Pancreas (tissue), 10 donors: ENCODE measurements at regions not wholly inside any gene's neighbourhood (a gene's known extent, or its start where the extent isn't known, plus 50 kb on each side); places are given as distances from the start of the nearest gene placed in this dataset.

Source experiments
- ATAC-seq, 4 donors: fragments of 200-7000 bp; cut with Tn5 transposase; one replicate each; pipeline versions ENCODE4 v1.8.0 to v1.9.1; 2020; ENCODE audit warnings: mild to moderate bottlenecking in 4 of 4, moderate library complexity in 4 of 4
- DNase-seq, 6 donors: peaks; one replicate each; pipeline ENCODE4 v3.0.0-alpha.2; 2020
- FAIRE-seq: peaks from 2 replicates; lab custom pipeline; 2012; peaks lifted over from hg19 to GRCh38; lab: Jason Lieb, UNC
- H3K27ac ChIP-seq, 4 donors: fragments of 200-600 bp; sonication (generic); 1 replicate in 3 of 4; 2 replicates in 1 of 4; pipeline versions ENCODE4 v1.5.0 to v1.8.0; 2020
- H3K27me3 ChIP-seq, 4 donors: fragments of 200-600 bp; one replicate each; pipeline ENCODE4 v1.8.0; 2021
- H3K36me3 ChIP-seq, 3 donors: fragments of 200-600 bp; sonication (generic) in 1 of 3; one replicate each; pipeline versions ENCODE4 v1.5.0 to v1.8.0; 2020 to 2021
- H3K4me1 ChIP-seq, 3 donors: fragments of 200-600 bp; one replicate each; pipeline ENCODE4 v1.8.0; 2021
- H3K4me3 ChIP-seq, 4 donors: fragments of 200-600 bp; sonication (generic) in 2 of 4; one replicate each; pipeline versions ENCODE4 v1.5.0 to v1.8.0; 2020 to 2021
- H3K9me3 ChIP-seq, 4 donors: fragments of 200-600 bp; one replicate each; pipeline ENCODE4 v1.8.0; 2021
- CTCF ChIP-seq, 4 donors: fragments of 200-600 bp; sonication (generic) in 3 of 4; IDR thresholded peaks; one replicate each; pipeline versions ENCODE4 v1.5.0 to v1.8.0; 2021; ENCODE audit warnings: antibody characterized with exemption in 4 of 4
- WGBS, 2 donors: extraction: QIAGEN DNeasy Blood & Tissue Kit; methylation state at CpG; one replicate each; pipeline ENCODE4 v1.1.7; 2013; 5-methylcytosine and 5-hydroxymethylcytosine counted together
- intact Hi-C, 3 donors: fragments of 100-400 bp; cut with DNase I; formaldehyde crosslinking; loops; one replicate each; pipeline versions ENCODE4 v1.11.1 to v1.14.2; 2022
- donor health status: healthy with polysubstance abuse.
- donor health status: DM: no; HTN: no; CAD: no; lungs with moderate emphysema.
- donor health status: DM: no; HTN: no; CAD: no.
- donor health status: control.
- donor health status: control.
- donor health status: Bipolar disorder and iron deficiency.
- donor health status: DM: yes; HTN: yes; CAD: no.
- donor health status: DM: no; HTN: no; CAD: no.
- donor health status: DM: no; HTN: no; CAD: no.
- donor health status: DM: yes; HTN: yes; CAD: no.

GRCh38 chr1:244954359-244954758 lies 90.0 kb upstream of the HNRNPU start:
- intact Hi-C loops = no loop called here
- whole genome bisulfite sequencing, 2 donors = 12 to 32% methylated on average over 2 of the region's 2 CpGs

GRCh38 chr1:244953901-244954300 lies 89.6 kb upstream of the HNRNPU start:
- ATAC-seq (no peak), FAIRE-seq (no peak), DNase-seq (no peak)
- Histone ChIP-seq H3K4me3 (no peak overlapping the region), H3K27me3 (no peaks in the 10 kb centered on the region), H3K27ac (no peak overlapping the region), H3K36me3 (no peaks in the 10 kb centered on the region), H3K9me3 (no peaks in the 10 kb centered on the region), H3K4me1 (peaks cover 4 to 8% (median 4%) of the 10 kb centered on the region in 3 donors)
- 88 to 89% methylated on average over 4 of the region's 4 CpGs for WGBS, 2 donors
- no peak for TF ChIP-seq CTCF (IDR thresholded peaks at IDR 0.05)
- intact Hi-C loops = no loop called here

More at GRCh38 chr1:244954359-244954758, 90.0 kb upstream of the HNRNPU start:
- ATAC-seq (no peak), FAIRE-seq (no peak), DNase-seq (no peak)
- Histone ChIP-seq H3K27ac (no peak overlapping the region), H3K27me3 (no peaks in the 10 kb centered on the region), H3K9me3 (no peaks in the 10 kb centered on the region), H3K4me1 (peaks cover 4 to 8% (median 4%) of the 10 kb centered on the region in 3 donors), H3K4me3 (no peak overlapping the region), H3K36me3 (no peaks in the 10 kb centered on the region)
- no peak for TF ChIP-seq CTCF (IDR thresholded peaks at IDR 0.05)

GRCh38 chr1:244952940-244953339 lies 88.6 kb upstream of the HNRNPU start:
- TF ChIP-seq CTCF (IDR thresholded peaks at IDR 0.05) = no peak
- Histone ChIP-seq H3K36me3 (no peaks in the 10 kb centered on the region), H3K9me3 (no peaks in the 10 kb centered on the region), H3K27ac (peak overlapping the region in 1 of 4 donors; percentile 10), H3K4me3 (peak overlapping the region in 1 of 4 donors; percentile 3), H3K27me3 (no peaks in the 10 kb centered on the region), H3K4me1 (peaks cover 4 to 8% (median 4%) of the 10 kb centered on the region in 3 donors)
- 27 to 32% methylated on average over 8 of the region's 8 CpGs for WGBS, 2 donors
- DNase-seq = peak in 4 of 6 donors; percentile 49 to 63 (median 56)
- no peak for FAIRE-seq
- intact Hi-C loops = no loop called here
- ATAC-seq = peak; percentile 77 to 92 (median 84)

GRCh38 chr1:244952280-244952933 lies 88.1 kb upstream of the HNRNPU start:
- no peak for ATAC-seq
- no peak for TF ChIP-seq CTCF (IDR thresholded peaks at IDR 0.05)
- WGBS, 2 donors = 93 to 96% methylated on average over 5 of the region's 5 CpGs

GRCh38 chr1:244948416-244948815 lies 84.1 kb upstream of the HNRNPU start:
- H3K36me3 ChIP-seq = no peaks in the 10 kb centered on the region
- no peak for TF ChIP-seq CTCF (IDR thresholded peaks at IDR 0.05)
- 93 to 95% methylated on average over 4 of the region's 4 CpGs for WGBS, 2 donors
- intact Hi-C loops = no loop called here
- H3K4me3 ChIP-seq = no peak overlapping the region
- no peak for ATAC-seq
- H3K27me3 ChIP-seq = no peaks in the 10 kb centered on the region
- no peak overlapping the region for H3K27ac ChIP-seq
- FAIRE-seq = no peak
- no peaks in the 10 kb centered on the region for H3K9me3 ChIP-seq
- peaks cover 2 to 5% (median 2%) of the 10 kb centered on the region in 3 donors for H3K4me1 ChIP-seq
- no peak for DNase-seq

More at GRCh38 chr1:244952280-244952933, 88.1 kb upstream of the HNRNPU start:
- H3K27me3 ChIP-seq = no peaks in the 10 kb centered on the region
- no peak overlapping the region for H3K27ac ChIP-seq
- H3K4me1 ChIP-seq = peaks cover 4 to 8% (median 4%) of the 10 kb centered on the region in 3 donors
- no peaks in the 10 kb centered on the region for H3K9me3 ChIP-seq
- no peak overlapping the region for H3K4me3 ChIP-seq
- no peaks in the 10 kb centered on the region for H3K36me3 ChIP-seq
- no peak for FAIRE-seq
- intact Hi-C loops = no loop called here
- DNase-seq = no peak
